ENCODE measurements at regions not wholly inside any gene's neighbourhood (a gene's known extent, or its start where the extent isn't known, plus 50 kb on each side); places are given as distances from the start of the nearest gene placed in this dataset.

DNA sequence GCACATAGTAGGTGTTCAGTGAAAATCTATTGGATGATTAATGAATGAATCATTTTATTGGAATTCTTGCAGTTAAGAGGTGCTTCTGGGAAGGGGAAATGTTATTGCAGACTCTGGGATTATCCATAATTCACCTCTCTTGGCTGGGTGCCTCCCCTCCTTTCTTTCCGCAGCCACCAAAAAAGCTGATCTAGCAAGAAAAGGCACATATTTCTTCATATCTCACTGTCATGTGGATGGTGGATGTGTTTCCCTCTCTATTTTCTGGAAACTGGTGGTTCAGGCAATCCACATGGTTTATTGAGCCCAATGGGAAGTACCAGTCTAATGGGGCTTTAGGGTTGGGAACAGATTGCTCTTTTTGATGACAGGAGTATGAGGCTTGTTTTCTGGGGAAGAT lies 151.1 kb upstream of the ROPN1 start:
- Histone ChIP-seq H3K4me2 (ENCODE audit: low read length) (no peak overlapping the region), H3K9me3 (ENCODE audit: low read length) (no peaks in the 10 kb centered on the region), H3K79me2 (ENCODE audit: insufficient read depth, low read depth, low read length) (no peaks in the 10 kb centered on the region), H4K20me1 (ENCODE audit: insufficient read depth, low read length) (no peaks in the 10 kb centered on the region), H3K9me2 (ENCODE audit: insufficient read depth, low read length) (no peaks in the 10 kb centered on the region), H3K4me1 (ENCODE audit: insufficient read depth, low read length, poor library complexity, severe bottlenecking) (no peaks in the 10 kb centered on the region), H2AFZ (ENCODE audit: low read length) (no peak overlapping the region), H3K4me3 (ENCODE audit: low read depth, low read length, poor library complexity, severe bottlenecking) (no peak overlapping the region), H3K36me3 (ENCODE audit: insufficient read depth, low read length) (no peaks in the 10 kb centered on the region), H3K27ac (ENCODE audit: low read depth, low read length, poor library complexity, severe bottlenecking) (no peak overlapping the region)
- POLR2A ChIA-PET, result no interaction called here
- TF ChIP-seq EZH2phosphoT487 (IDR thresholded peaks at IDR 0.05; ENCODE audit: borderline replicate concordance, low read depth, low read length), result no peak
- no peak for TF ChIP-seq CTCF (conservative IDR thresholded peaks at IDR 0.05; ENCODE audit: low read length)
- intact Hi-C loops (cut with micrococcal nuclease; ENCODE audit: unreplicated experiment), result no loop called here
- CTCF ChIA-PET (ENCODE audit: unreplicated experiment), result no interaction called here
- no TSS peak for BruUV-seq (replicated peaks)
- no peak for DNase-seq (ENCODE audit: low spot score)

GRCh38 chr3:124144035-124144814 lies 152.3 kb upstream of the ROPN1 start:
- no peaks in the 10 kb centered on the region for H3K79me2 ChIP-seq (ENCODE audit: insufficient read depth, low read depth, low read length)
- no peak overlapping the region for H3K4me3 ChIP-seq (ENCODE audit: low read depth, low read length, poor library complexity, severe bottlenecking)
- no peak overlapping the region for H2AFZ ChIP-seq (ENCODE audit: low read length)
- DNase-seq (ENCODE audit: low spot score), result no peak
- H3K9me2 ChIP-seq (ENCODE audit: insufficient read depth, low read length), result no peaks in the 10 kb centered on the region
- no peak overlapping the region for H3K4me2 ChIP-seq (ENCODE audit: low read length)
- TF ChIP-seq EZH2phosphoT487 (IDR thresholded peaks at IDR 0.05; ENCODE audit: borderline replicate concordance, low read depth, low read length), result no peak
- no peak for TF ChIP-seq CTCF (conservative IDR thresholded peaks at IDR 0.05; ENCODE audit: low read length)
- no peaks in the 10 kb centered on the region for H4K20me1 ChIP-seq (ENCODE audit: insufficient read depth, low read length)
- intact Hi-C loops (cut with micrococcal nuclease; ENCODE audit: unreplicated experiment), result no loop called here
- BruUV-seq (replicated peaks), result no TSS peak
- ChIA-PET CTCF (ENCODE audit: unreplicated experiment) (no interaction called here), POLR2A (interaction anchor here (0.6 to 0.7 kb wide), 2 partner anchors 79 to 278 kb away, joined by 3 read pairs; no protein-coding TSS in a partner anchor)
- H3K9me3 ChIP-seq (ENCODE audit: low read length), result no peaks in the 10 kb centered on the region
- no peaks in the 10 kb centered on the region for H3K36me3 ChIP-seq (ENCODE audit: insufficient read depth, low read length)
- no peak overlapping the region for H3K27ac ChIP-seq (ENCODE audit: low read depth, low read length, poor library complexity, severe bottlenecking)
- no peaks in the 10 kb centered on the region for H3K4me1 ChIP-seq (ENCODE audit: insufficient read depth, low read length, poor library complexity, severe bottlenecking)

DNA sequence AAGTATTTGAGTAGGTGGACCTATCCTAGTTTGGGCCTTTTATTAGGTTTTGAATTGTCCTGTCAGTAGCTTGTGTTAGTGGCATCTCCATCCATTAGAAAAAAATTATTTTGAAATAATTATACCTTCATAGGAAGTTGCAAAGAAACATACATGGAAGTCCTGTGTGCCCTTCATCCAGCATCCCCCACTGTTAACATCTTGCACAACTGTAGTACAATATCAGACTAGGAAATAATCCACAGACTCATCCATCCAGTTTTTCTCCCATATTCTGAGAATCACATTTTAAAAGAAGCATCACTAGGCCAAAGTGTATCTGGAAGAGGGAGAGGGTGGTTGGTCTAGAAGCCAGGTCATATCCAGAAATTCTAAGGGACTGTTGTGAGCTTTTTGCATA lies 155.5 kb upstream of the ROPN1 start:
- no peaks in the 10 kb centered on the region for H3K9me3 ChIP-seq (ENCODE audit: low read length)
- no peak overlapping the region for H2AFZ ChIP-seq (ENCODE audit: low read length)
- ChIA-PET CTCF (ENCODE audit: unreplicated experiment) (no interaction called here), POLR2A (no interaction called here)
- no peaks in the 10 kb centered on the region for H3K4me1 ChIP-seq (ENCODE audit: insufficient read depth, low read length, poor library complexity, severe bottlenecking)
- H3K79me2 ChIP-seq (ENCODE audit: insufficient read depth, low read depth, low read length), result no peaks in the 10 kb centered on the region
- no peak overlapping the region for H3K27ac ChIP-seq (ENCODE audit: low read depth, low read length, poor library complexity, severe bottlenecking)
- H3K9me2 ChIP-seq (ENCODE audit: insufficient read depth, low read length), result no peaks in the 10 kb centered on the region
- no peak overlapping the region for H3K4me2 ChIP-seq (ENCODE audit: low read length)
- no TSS peak for BruUV-seq (replicated peaks)
- no peaks in the 10 kb centered on the region for H3K36me3 ChIP-seq (ENCODE audit: insufficient read depth, low read length)
- no peaks in the 10 kb centered on the region for H4K20me1 ChIP-seq (ENCODE audit: insufficient read depth, low read length)
- no peak overlapping the region for H3K4me3 ChIP-seq (ENCODE audit: low read depth, low read length, poor library complexity, severe bottlenecking)
- TF ChIP-seq EZH2phosphoT487 (IDR thresholded peaks at IDR 0.05; ENCODE audit: borderline replicate concordance, low read depth, low read length), result no peak
- TF ChIP-seq CTCF (conservative IDR thresholded peaks at IDR 0.05; ENCODE audit: low read length), result no peak
- intact Hi-C loops (cut with micrococcal nuclease; ENCODE audit: unreplicated experiment), result no loop called here
- DNase-seq (ENCODE audit: low spot score), result no peak

All from OCI-LY7 (cell line).